ENCODE measurements at regions not wholly inside any gene's neighbourhood (a gene's known extent, or its start where the extent isn't known, plus 50 kb on each side); places are given as distances from the start of the nearest gene placed in this dataset.

DNA sequence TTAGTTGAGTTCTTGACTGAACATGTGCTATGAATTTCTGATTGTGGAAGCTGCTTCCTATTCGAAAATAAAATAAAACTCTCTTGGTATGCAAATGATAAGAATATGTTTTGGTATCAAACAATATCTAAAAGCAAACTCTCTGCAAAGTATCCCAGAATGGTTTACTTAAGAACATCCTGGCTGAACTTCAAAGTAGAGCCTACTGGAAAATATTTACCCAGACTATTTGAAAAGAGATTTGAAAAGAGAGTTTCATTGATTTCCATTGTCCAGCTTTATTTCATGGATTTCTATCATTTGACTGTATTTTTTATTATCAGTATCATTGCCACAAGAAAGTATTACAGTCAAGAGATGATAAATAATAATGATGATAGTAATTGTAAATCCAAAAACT, 171.1 kb upstream of the SLC7A11 start:
- intact Hi-C loops (cut with micrococcal nuclease) = no loop called here
- H3K4me1 ChIP-seq (ENCODE audit: insufficient read depth, low read length) = no peaks in the 10 kb centered on the region
- ChIA-PET CTCF (no interaction called here), POLR2A (ENCODE audit: unreplicated experiment) (no interaction called here)
- no peak overlapping the region for H3K4me2 ChIP-seq (ENCODE audit: low read length)
- no peaks in the 10 kb centered on the region for H3K27me3 ChIP-seq (ENCODE audit: low read length)
- no peaks in the 10 kb centered on the region for H3K79me2 ChIP-seq (ENCODE audit: low read length)
- H2AFZ ChIP-seq (ENCODE audit: low read length) = no peak overlapping the region
- no peak overlapping the region for H3K27ac ChIP-seq (ENCODE audit: low read length)
- H3K4me3 ChIP-seq (ENCODE audit: low read length) = no peak overlapping the region
- no peaks in the 10 kb centered on the region for H3K9me2 ChIP-seq (replicated peaks; ENCODE audit: low read length)
- ATAC-seq (no peak), DNase-seq (no peak)
- no peaks in the 10 kb centered on the region for H3F3A ChIP-seq (ENCODE audit: low read length, unreplicated experiment)
- BruUV-seq (replicated peaks) = no TSS peak
- no peaks in the 10 kb centered on the region for H3K36me3 ChIP-seq (ENCODE audit: low read depth, low read length)
- TF ChIP-seq EZH2 (IDR thresholded peaks at IDR 0.05; ENCODE audit: low read length, unreplicated experiment) = no peak
- no peak for TF ChIP-seq EZH2phosphoT487 (IDR thresholded peaks at IDR 0.05; ENCODE audit: borderline replicate concordance, low read length)
- TF ChIP-seq, protein P1, sequence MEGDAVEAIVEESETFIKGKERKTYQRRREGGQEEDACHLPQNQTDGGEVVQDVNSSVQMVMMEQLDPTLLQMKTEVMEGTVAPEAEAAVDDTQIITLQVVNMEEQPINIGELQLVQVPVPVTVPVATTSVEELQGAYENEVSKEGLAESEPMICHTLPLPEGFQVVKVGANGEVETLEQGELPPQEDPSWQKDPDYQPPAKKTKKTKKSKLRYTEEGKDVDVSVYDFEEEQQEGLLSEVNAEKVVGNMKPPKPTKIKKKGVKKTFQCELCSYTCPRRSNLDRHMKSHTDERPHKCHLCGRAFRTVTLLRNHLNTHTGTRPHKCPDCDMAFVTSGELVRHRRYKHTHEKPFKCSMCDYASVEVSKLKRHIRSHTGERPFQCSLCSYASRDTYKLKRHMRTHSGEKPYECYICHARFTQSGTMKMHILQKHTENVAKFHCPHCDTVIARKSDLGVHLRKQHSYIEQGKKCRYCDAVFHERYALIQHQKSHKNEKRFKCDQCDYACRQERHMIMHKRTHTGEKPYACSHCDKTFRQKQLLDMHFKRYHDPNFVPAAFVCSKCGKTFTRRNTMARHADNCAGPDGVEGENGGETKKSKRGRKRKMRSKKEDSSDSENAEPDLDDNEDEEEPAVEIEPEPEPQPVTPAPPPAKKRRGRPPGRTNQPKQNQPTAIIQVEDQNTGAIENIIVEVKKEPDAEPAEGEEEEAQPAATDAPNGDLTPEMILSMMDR (conservative IDR thresholded peaks at IDR 0.05; ENCODE audit: low read depth, low read length) = no peak
- no peak overlapping the region for H3K9ac ChIP-seq (ENCODE audit: low read length)
- no peaks in the 10 kb centered on the region for H3K9me3 ChIP-seq (ENCODE audit: low read length)
- no peaks in the 10 kb centered on the region for H4K20me1 ChIP-seq (ENCODE audit: low read length)

DNA sequence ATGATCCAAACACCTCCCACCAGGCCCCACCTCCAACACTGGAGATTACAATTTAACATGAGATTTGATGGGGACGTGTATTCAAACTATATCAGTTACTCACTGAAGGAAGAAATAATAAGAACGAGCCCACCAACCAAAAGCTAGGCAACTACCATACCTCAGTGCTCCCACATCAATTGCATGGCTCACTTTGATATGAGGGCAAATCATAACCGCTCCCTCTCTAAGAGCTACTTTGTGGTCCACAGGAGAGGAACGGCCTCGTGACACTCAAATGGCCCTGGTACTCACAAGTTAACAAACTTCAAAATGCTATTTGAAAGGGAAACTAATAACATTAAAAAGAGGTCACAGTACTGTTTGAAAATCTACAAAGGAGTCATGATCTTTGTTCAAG, 170.7 kb upstream of the SLC7A11 start:
- Histone ChIP-seq H3K27me3 (ENCODE audit: low read length) (no peaks in the 10 kb centered on the region), H3K9ac (ENCODE audit: low read length) (no peak overlapping the region), H3K9me3 (ENCODE audit: low read length) (no peaks in the 10 kb centered on the region), H3K4me1 (ENCODE audit: insufficient read depth, low read length) (no peaks in the 10 kb centered on the region), H3K9me2 (replicated peaks; ENCODE audit: low read length) (no peaks in the 10 kb centered on the region), H3F3A (ENCODE audit: low read length, unreplicated experiment) (no peaks in the 10 kb centered on the region), H3K4me2 (ENCODE audit: low read length) (no peak overlapping the region), H3K4me3 (ENCODE audit: low read length) (no peak overlapping the region), H3K36me3 (ENCODE audit: low read depth, low read length) (no peaks in the 10 kb centered on the region), H4K20me1 (ENCODE audit: low read length) (no peaks in the 10 kb centered on the region), H3K27ac (ENCODE audit: low read length) (no peak overlapping the region), H3K79me2 (ENCODE audit: low read length) (no peaks in the 10 kb centered on the region), H2AFZ (ENCODE audit: low read length) (no peak overlapping the region)
- no TSS peak for BruUV-seq (replicated peaks)
- ChIA-PET POLR2A (ENCODE audit: unreplicated experiment) (no interaction called here), CTCF (no interaction called here)
- TF ChIP-seq EZH2phosphoT487 (IDR thresholded peaks at IDR 0.05; ENCODE audit: borderline replicate concordance, low read length) = no peak
- no peak for TF ChIP-seq EZH2 (IDR thresholded peaks at IDR 0.05; ENCODE audit: low read length, unreplicated experiment)
- TF ChIP-seq, protein P1 (conservative IDR thresholded peaks at IDR 0.05; ENCODE audit: low read depth, low read length) = no peak
- DNase-seq = no peak
- intact Hi-C loops (cut with micrococcal nuclease) = no loop called here
- no peak for ATAC-seq

DNA sequence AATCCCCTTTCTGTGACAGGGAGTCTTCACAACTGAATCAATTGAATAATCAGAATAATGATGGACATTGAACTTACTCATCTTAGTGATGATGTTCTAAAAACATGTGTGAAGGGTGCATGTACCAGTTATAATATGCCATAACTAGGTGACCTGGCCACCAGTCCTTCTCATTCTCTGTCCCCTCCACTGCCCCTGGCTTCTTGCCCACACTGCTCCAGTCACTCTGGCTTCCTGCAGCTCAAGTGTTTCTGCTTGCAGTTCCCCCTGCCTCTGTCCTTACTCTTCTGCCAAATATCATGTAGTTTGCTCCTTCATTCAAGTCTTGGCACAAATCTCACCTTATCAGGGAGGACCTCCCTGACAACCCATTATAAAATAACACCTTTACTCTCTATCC, 168.1 kb upstream of the SLC7A11 start:
- TF ChIP-seq EZH2phosphoT487 (IDR thresholded peaks at IDR 0.05; ENCODE audit: borderline replicate concordance, low read length) (no peak), EZH2 (IDR thresholded peaks at IDR 0.05; ENCODE audit: low read length, unreplicated experiment) (no peak)
- TF ChIP-seq, protein P1 (conservative IDR thresholded peaks at IDR 0.05; ENCODE audit: low read depth, low read length) = no peak
- POLR2A ChIA-PET (ENCODE audit: unreplicated experiment) = no interaction called here
- BruUV-seq (replicated peaks) = no TSS peak

More for the DNA sequence above, 168.1 kb upstream of the SLC7A11 start:
- Histone ChIP-seq H3K27ac (ENCODE audit: low read length) (no peak overlapping the region), H2AFZ (ENCODE audit: low read length) (no peak overlapping the region), H3K9ac (ENCODE audit: low read length) (no peak overlapping the region), H3K9me2 (replicated peaks; ENCODE audit: low read length) (no peaks in the 10 kb centered on the region), H3K36me3 (ENCODE audit: low read depth, low read length) (no peaks in the 10 kb centered on the region), H3K4me1 (ENCODE audit: insufficient read depth, low read length) (peaks cover 8% of the 10 kb centered on the region), H3K9me3 (ENCODE audit: low read length) (no peaks in the 10 kb centered on the region), H3K4me2 (ENCODE audit: low read length) (no peak overlapping the region), H3K27me3 (ENCODE audit: low read length) (no peaks in the 10 kb centered on the region), H3K79me2 (ENCODE audit: low read length) (no peaks in the 10 kb centered on the region), H3K4me3 (ENCODE audit: low read length) (no peak overlapping the region), H3F3A (ENCODE audit: low read length, unreplicated experiment) (no peaks in the 10 kb centered on the region), H4K20me1 (ENCODE audit: low read length) (no peaks in the 10 kb centered on the region)
- no peak for ATAC-seq
- CTCF ChIA-PET = no interaction called here
- intact Hi-C loops (cut with micrococcal nuclease) = no loop called here
- no peak for DNase-seq

Measured in PC-3 (cell line).